Astrocyte of the spinal cord (primary cell): ENCODE measurements at regions not wholly inside any gene's neighbourhood (a gene's known extent, or its start where the extent isn't known, plus 50 kb on each side); places are given as distances from the start of the nearest gene placed in this dataset.
A peak's percentile ranks its signal among the peaks of the same experiment; 100 is the strongest.

Experiments used
- DNase-seq: peaks from one replicate; pipeline ENCODE4 v3.0.0; 2011; ENCODE audit warnings: low read depth, low spot score
- H3K4me3 ChIP-seq: 2 replicates; pipeline ENCODE4 v1.5.1; 2011; ENCODE audit warnings: low read depth, mild to moderate bottlenecking, low read length, moderate library complexity
- in situ Hi-C: cut with HindIII; loops from 2 replicates; pipeline ENCODE4 v1.10.0; 2017; ENCODE audit warnings: low sequenced_read_pairs
- TF ChIP-seq, protein P1 (sequence below): IDR thresholded peaks from 2 replicates; pipeline ENCODE4 v1.5.1; 2012; ENCODE audit warnings: low read depth, mild to moderate bottlenecking, low read length, inconsistent platforms

GRCh38 chr5:56319526-56320181 lies 86.5 kb upstream of the ANKRD55 start:
- DNase-seq: peak; percentile 29
- in situ Hi-C loops: no loop called here
- TF ChIP-seq, protein P1, sequence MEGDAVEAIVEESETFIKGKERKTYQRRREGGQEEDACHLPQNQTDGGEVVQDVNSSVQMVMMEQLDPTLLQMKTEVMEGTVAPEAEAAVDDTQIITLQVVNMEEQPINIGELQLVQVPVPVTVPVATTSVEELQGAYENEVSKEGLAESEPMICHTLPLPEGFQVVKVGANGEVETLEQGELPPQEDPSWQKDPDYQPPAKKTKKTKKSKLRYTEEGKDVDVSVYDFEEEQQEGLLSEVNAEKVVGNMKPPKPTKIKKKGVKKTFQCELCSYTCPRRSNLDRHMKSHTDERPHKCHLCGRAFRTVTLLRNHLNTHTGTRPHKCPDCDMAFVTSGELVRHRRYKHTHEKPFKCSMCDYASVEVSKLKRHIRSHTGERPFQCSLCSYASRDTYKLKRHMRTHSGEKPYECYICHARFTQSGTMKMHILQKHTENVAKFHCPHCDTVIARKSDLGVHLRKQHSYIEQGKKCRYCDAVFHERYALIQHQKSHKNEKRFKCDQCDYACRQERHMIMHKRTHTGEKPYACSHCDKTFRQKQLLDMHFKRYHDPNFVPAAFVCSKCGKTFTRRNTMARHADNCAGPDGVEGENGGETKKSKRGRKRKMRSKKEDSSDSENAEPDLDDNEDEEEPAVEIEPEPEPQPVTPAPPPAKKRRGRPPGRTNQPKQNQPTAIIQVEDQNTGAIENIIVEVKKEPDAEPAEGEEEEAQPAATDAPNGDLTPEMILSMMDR: no peak
- no peak overlapping the region for H3K4me3 ChIP-seq

- TF ChIP-seq, protein P1: no peak
- DNase-seq: no peak
- H3K4me3 ChIP-seq: no peak overlapping the region
- in situ Hi-C loops: no loop called here
Observed at GRCh38 chr5:56317923-56318561, 84.9 kb upstream of the ANKRD55 start.

- TF ChIP-seq, protein P1: no peak
- in situ Hi-C loops: no loop called here
- no peak overlapping the region for H3K4me3 ChIP-seq
- no peak for DNase-seq
Observed at GRCh38 chr5:56316299-56316994, 83.3 kb upstream of the ANKRD55 start.

DNA sequence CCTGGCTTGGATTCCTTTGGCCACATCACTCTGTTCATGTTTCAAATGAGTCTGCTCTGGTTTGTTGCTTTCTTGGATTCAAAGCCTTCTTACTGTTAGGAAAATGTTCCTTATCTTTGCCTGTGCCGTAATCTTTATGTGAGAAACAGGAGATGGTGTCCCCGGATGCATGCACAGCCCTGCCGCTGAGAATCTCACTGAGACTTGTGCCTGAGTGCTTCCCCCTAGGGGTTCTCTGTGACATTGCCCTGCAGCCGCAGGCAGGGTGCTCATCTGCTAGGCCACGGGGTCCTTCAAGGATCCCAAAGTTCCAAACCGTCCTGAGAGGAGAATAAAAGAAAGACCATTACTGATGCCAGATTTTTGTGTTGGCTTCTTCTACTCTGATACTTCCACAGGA lies 81.4 kb upstream of the ANKRD55 start:
- no peak for DNase-seq

DNA sequence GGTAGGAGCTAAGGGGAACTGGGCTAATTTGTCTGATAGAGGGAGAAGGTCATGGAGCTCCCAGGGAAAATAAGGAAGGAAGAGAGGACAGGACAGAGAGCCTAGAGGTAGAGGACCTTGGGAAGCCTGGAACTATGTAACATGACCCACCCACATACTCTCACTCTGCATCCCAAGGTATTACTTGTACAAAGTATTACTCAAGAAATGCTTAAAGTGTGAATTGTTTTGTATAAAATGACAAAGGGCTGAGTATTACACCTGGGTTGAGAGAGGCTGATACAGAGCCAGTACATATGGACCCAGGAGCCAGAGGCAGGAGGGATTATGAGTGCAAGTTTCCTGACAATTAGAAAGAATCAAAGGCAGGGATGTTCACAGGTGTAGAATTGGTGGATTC lies 80.5 kb upstream of the ANKRD55 start:
- in situ Hi-C loops: no loop called here
- TF ChIP-seq, protein P1: no peak
- H3K4me3 ChIP-seq: no peak overlapping the region
- DNase-seq: no peak

More for the DNA sequence above, 81.4 kb upstream of the ANKRD55 start:
- H3K4me3 ChIP-seq: no peak overlapping the region
- TF ChIP-seq, protein P1: peak; percentile 22
- in situ Hi-C loops: no loop called here

- no peak for DNase-seq
- H3K4me3 ChIP-seq: no peak overlapping the region
- in situ Hi-C loops: no loop called here
- TF ChIP-seq, protein P1: no peak
Observed at GRCh38 chr5:56313004-56313531, 79.9 kb upstream of the ANKRD55 start.
